Activated naive CD8-positive, alpha-beta T cell treated with anti-CD3 and anti-CD28 coated beads, Interleukin-2, amount 50 U/mL, for 16 hours (primary cell): ENCODE measurements at regions not wholly inside any gene's neighbourhood (a gene's known extent, or its start where the extent isn't known, plus 50 kb on each side); places are given as distances from the start of the nearest gene placed in this dataset.

Experiments
- DNase-seq: peaks from one replicate; pipeline ENCODE4 v3.0.0-alpha.2; 2020; ENCODE audit warnings: low read depth, low spot score

DNA sequence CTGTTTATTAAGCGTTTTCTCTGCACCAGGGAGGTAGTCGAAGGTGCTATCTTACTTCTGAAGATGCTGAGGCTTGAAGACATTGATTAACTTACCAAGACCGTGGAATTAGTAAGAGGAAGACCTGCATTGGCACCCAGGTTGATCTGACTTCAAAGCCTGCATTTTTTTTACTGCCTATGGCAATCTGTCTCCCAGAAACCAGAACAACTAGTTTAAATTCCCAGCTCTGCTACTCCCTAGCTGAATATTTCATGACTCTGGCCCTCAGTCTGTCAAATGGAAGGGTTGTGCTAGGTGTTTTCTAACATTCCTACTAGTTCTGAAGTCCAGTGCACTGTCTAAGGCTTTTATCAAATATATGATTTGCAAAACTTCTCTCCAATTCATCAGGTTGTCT, 52.0 kb upstream of the GRAMD1B start:
- no peak for DNase-seq

DNA sequence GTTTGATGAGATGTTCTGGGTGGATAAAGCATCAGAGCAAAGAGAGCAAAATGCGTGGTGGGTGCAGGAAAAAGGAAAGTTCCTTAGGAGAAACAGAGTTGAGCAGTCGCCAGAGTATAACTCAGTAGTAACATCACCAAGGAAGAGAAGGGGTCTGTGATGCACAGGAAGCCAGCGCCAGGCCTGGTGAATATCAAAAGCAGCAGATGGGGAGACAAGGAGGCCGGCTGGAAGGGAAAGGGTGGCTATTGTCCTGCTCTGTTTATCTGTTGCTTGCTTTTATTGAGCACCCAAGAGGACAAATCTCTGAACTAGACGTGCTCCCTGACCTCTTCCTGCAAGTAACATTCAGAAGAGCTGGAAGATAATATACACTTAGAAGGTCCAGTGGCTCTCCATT, 52.7 kb upstream of the GRAMD1B start:
- DNase-seq, result no peak

DNA sequence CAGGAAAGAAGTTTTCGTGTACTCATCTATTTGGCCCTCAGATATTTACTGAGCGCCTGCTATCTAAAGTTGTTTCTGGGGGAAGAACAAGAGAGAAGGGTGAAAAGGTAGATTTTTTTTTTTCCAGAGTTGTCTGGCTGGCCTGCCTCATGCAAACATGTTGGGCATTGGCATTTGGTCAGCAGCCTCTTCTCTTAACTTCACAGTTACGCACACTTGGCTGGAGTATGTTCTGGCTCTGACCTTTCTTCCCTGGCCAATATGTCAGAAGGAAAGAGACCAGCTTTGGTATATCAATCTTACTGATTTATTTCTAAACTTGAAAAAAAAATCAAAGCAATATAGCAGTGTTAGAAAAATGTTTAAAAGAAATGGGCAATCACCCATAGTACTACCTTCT, 54.2 kb upstream of the GRAMD1B start:
- no peak for DNase-seq

DNA sequence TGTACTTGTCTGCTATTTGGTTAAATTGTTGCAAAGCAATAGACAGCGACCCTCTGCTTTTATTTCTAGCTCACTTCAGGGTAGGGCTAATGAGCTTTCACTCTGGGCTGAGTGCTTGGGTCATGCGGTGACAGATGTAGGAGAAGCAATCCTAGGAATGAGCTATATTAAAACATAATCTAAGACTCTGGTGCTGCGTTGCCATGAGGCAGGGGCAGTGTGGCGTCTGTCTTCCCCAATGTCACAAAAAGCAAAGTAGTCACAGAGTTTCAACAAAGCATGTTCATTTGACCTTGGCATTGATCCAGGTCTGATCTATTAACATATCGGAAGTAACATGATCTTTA, 55.5 kb upstream of the GRAMD1B start:
- DNase-seq, result no peak

DNA sequence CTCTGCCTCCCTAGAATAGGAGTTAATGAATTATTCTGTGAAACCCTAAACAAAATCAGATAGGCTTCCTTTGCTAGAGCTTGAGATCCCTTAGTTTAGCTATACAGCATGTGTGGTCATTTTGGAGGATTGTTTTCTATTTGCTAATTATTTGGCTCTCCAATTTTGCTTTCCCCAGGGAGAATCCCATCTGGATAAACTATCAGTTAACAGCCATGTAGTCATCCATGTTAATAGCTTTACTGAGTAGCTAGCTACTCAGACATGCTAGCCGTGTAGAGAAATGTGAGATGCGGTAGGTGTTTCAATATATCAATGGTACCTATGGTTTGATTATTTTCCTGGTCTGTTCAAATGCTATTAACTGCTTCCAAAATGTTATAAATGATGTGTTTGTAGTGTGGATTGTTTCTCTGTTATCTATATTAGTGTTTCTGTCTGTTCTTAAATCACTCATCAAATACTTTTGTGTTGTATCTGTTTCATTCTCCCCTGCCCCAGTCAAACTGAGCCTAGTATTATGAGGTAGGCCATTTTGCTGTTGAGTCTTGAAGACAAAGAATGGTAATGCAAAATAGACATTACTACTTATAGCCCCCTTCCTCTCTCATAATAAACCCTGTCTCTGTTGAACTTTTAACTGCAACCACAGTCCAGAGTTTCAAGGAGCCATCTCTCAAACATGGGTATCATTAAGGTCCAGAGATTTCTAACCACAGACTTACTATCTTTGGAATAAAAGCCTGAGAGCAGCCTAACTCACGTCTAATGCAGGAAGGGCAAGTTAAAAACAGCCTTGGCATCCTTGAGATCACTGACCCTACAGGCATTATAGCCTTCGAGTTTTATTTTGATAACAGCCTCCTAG, 56.1 kb upstream of the GRAMD1B start:
- DNase-seq, result no peak

DNA sequence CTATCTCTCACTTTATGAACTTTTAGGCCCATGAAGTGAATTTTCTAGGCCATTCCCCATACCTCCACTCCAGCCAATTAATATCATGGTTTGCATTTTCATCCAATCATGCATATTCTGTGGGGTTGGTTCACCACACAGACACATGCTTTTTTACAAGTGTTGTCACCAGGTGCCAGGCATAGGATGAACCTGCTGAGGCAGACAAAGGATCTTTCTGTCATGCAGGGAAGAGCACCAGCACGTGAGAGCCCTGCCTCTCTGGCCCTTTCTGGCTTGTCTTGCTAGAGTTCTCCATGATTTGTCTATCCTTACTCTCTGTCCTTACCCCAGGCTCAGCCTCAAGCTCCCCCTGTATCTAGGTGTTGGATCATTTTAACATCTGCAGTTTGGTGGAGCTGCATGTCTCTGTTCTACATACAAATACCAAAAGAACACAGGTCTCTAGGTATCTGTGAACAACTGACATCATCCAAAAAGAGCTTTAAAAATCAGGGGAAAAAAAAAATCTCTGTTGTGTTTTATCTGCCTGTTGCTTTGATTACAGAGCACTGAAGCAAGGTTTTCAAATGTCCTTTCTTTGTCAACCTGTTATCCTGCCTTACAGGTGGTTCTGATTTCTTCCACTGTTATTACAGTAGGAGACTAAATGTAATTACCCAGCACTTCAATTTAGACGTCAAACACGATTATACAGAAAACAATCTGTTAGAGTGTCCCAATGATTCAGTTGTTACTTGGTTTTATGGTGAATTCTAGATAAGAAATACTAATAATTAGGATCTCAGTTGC, 58.4 kb upstream of the GRAMD1B start:
- DNase-seq, result no peak

DNA sequence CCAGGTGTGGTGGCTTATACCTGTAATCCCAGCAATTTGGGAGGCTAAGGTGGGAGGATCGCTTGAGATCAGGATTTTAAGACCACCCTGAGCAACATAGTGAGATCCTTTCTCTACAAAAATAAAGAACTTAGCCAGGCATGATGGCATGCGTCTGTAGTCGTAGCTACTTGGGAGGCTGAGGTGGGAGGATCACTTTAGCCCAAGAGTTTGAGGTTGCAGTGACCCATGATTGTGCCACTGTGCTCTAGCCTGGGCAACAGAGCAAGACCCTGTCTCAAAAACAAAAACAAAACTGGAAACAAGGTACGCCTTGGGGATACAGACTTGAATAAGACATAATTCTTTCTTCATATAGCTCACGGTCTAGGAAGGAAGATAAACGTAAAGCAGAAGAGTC, 63.1 kb upstream of the GRAMD1B start:
- DNase-seq, result no peak

DNA sequence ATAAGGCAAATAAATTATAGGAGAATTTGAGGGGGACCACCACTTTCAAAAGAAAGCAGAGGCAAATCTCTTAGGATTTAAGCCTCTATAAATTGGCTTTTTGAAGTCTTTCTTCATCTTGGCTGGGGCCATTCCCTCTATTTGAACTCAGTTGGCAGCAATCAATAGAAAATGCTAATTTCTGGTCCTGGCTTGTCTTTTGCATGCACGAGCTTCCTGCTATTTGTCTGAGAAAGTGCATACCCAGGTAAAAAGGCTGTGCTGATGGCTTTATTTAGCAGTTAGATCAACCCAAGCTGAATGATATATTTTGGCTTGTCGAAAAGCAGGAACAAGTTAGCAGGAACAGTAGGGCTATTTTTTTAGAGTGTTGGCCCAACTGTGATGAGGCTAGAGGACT, 64.1 kb upstream of the GRAMD1B start:
- DNase-seq, result no peak

DNA sequence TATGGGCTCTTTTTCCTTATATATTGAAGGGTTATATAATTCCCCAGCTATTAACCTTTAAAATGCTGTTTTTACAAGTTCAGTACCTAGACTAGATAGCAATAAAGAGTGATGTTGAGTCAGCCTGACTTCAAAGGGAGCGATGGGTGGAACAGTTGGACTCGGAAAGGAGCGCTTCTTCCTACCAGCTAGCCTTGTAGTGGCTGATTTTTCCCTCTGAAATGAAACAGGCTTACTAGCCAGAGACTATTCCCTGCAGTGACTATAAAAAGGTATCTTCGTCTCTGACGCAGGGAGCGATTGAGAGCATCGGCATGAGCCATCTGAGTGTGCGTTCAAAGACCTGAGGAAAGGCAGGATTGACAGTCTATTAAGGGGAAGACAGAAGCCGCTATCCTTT, 66.0 kb upstream of the GRAMD1B start:
- DNase-seq, result no peak

DNA sequence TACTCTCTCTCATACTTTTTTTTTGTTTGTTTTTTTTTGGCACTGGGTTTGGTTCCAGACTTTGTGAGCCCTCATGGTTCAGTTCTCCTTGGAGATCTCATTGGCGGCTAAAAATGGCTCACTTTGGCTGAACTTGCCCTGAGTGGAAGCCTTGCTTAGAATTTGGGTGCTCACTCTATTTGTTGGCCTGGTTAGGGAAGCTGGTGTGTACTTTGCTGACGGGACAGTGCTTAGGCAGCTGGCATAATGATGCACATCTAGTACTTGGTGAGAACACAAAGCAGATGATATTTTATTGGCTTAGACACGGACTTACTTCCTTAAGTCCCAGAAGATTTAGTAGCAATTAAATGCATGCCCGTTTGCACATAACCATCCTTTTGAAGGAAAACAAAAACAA, 66.5 kb upstream of the GRAMD1B start:
- DNase-seq, result no peak

DNA sequence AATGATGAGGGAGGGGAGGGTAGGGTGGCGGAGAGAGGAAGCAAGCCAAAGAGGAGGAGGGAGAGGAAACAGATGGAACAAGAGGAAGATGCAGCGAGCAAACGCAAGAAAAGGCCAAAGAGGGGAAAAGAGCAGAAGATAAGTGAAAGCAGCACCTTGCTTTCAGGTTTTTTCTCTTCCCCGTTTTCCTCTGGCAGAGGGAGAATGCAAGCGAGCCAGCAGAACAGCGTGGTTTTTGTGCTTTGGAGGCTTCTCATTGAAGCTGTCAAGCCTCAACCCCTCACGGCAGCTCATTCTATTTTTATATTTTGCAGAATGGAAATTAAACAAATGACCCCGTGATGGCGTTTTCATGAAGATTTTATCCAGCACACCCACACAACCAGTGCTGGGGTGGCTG, 67.1 kb upstream of the GRAMD1B start:
- no peak for DNase-seq

DNA sequence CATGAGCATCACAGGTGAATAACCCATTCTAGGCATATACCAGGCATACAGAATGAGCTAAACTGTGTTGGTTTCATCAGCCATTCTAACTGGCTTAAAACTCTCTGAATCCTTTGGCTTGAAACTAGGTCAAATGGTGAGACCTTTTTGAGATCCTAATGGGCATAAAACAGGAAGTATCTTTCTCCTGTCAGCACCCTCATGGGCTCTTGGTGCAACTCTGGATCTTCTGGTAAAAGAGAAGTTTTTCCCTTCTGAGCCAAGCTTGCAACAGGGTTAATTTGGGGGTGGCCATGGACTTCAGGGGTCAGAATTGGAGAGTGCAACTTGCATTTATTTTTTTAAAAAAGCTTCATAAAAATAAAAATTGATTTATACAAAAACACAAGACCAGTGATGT, 67.9 kb upstream of the GRAMD1B start:
- DNase-seq, result no peak

DNA sequence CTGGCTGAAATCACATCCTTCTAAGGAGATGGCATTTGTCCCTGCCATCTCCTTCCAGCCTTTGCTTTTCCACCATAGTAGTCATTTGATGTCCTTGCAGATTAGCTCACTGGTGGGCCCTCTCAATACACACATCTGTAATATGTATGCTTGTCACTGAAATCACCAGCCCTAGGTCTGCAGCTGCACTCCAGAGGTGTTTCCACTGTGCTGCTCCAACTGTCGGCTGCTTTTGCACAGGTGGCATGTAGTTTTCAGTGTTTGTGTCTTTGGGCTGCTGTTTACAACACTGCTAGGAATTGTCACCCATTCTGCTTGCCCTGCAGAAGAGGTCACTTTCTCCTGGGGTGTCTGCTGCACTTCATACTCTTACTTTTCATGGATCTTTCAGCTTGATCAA, 69.0 kb upstream of the GRAMD1B start:
- DNase-seq, result no peak

DNA sequence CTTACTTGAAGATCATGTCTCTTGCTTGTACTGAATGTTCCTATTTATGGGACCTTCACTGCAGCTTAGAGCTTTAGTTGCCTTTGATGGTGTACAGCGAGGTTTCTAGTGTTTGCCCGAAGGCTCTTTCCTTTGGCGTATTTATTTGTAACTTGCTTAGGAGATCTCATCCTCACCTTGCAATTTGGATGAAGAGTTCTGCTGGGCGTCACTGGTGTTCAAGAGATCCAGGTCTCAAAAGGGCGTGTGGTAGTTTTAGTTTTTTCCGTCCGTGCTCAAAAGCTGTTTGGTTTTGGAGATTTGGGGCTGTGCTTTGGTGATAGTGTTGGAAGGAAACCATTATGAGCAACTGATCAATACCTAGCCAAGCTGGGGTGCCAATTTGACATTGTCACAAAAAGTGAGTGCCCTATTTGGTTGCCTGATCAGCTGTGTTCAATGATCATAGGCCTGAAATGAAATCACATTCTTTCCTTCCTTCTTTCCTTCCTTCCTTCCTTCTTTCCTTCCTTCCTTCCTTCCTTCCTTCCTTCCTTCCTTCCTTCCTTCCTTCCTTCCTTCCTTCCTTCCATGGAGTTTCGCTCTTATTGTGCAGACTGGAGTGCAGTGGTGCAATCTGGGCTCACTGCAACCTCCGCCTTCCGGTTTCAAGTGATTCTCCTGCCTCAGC, 69.7 kb upstream of the GRAMD1B start:
- DNase-seq, result no peak

DNA sequence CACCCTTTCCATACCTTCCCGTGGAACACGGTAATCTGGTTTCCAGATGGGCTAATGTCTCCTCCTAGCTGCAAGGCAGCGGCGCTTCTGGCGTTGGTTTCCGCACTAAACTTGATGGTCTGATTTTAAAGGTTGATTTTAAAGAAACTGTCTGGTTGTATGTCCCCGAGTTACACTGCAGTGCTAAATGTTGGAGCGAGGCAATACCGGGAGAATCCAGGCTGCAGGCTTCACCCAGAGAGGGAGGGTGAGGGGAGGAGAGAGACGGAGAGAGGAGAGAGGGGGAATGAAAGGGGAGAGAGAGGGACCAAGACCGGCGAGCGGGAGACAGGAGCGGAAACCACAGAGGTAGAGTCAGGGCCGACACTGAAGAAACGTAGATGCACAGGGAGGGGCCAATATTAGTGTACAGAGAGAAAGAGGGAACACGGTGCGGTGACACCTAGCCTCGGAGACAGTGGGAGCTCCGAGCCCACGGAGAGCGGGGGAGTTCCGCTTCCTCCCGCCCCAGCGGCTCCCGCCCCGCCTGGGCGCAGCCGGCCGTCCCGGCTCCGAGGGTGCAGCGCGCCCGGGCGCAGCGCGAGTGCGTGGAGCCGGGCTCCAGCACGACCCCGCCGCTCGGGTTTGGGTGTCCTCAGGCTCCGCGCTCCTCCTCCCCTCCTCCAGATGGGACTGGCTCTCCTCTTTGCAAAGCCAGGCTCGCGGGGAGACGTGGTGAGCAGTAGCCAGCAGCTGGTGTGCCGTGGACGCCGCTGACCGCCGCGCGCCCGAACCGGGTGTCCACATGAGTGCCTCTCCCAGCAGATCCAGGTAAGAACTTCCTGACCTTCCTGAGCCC, 71.9 kb upstream of the GRAMD1B start:
- no peak for DNase-seq

DNA sequence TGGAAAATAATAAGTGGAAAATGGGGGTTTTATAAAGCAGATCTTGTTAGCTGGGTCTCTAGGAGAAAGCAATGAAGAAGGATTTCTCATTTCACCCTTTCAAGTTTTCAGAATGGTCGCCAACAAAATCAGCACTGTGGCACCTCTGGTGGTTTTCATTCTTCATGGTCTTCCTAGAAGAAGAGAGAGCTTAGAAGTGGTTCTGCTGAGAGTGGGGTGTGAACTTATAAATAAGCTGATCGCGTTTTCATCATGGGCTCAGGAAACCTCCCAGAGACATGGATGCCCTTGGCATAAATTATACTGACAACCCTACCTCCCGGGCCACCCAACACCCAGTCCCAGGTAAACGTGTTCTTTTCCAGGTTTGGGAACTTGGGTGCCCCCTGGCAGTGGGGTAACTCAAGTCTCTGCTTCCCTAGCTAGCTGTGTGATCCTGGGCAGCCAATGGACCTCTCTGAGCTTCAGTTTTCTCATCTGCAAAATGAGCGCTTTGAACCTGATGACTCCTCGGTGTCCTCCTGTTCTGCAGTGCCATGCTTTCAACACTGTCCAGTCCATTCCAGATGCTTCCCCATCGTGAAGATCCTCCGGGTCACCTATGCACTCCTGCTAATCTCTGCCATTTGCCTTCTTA, 72.6 kb upstream of the GRAMD1B start:
- no peak for DNase-seq

DNA sequence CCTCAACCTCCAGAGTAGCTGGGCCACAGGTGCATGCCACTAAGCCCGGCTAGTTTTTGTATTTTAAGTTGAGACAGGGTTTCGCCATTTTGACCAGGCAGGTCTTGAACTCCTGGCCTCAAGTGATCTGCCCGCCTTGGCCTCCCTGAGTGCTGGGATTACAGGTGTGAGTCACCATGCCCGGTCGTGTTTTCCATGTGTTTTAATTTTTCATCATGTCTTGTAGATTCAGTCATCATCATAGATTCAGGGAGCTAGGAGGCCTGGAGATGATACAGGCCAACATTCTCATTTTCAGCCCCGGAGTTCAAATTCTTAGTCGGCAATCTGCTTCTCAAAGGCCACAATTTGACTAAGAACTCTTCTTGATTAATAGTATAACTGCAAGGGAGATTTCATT, 73.5 kb upstream of the GRAMD1B start:
- DNase-seq, result no peak

DNA sequence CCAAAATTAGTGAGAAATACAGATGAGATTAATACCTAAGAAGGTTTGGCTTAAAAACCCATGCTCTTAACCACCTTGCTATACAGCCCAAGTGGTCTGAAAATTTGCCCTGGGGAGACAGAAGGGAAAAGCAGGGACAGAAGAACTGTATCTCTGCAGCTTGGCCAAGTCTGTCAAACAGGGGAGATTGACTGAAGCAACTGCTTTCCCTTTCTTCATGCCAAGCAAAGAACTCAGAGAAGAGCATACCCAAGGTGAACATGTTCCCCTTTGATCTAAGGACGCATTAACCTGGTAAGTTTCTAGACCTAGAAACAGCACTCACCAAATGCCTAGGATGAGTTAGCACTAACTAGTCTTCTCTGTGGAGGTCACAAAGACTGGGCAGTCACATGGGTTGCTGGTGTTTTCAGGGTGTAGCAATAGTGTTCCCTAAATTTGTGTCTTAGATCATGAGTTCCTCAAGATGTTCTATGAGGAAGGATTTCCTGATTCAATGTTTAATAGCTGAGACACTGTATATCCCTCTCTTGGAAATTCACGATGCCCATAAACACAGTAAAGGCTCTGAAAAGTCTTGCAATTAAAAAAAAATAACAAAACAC, 75.6 kb upstream of the GRAMD1B start:
- DNase-seq, result no peak

DNA sequence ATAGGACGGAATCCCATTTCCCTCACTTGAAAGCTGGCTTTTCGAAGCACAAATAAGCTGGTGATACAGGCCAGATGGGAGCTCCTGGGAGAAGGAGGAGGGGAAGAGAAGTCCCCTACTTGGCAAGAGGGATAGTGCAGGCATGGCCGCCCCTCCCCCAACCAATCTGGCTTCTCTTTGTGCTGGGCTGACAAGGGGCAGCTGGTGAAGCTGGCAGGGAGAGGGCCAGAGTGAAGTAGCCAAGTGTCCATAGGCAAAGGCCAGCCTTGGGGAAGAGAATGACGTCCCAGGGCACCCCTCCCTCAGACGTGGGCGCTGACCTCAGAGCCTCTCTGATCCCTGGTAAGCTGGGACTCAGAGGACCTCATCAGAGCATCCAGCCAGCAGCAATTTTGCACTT, 78.7 kb upstream of the GRAMD1B start:
- DNase-seq, result no peak

DNA sequence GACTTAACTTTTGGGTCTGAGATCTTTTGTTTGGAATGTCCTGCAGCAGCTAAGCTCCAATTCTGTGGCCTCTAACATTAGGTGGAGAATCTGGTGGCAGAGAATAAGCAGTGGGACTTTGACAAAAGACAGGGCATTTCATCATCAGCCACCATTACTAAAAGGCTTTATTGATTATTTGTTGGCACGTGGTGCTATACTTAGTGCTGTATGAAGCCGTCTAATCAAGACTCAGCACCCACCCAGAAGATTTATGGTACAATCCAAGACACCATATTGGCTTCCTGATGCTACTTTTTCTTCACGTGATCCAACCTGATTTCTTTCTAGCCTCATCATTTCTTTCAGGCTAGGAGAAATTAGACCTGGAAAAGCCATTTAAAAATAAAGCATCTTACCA, 80.7 kb upstream of the GRAMD1B start:
- DNase-seq, result no peak

DNA sequence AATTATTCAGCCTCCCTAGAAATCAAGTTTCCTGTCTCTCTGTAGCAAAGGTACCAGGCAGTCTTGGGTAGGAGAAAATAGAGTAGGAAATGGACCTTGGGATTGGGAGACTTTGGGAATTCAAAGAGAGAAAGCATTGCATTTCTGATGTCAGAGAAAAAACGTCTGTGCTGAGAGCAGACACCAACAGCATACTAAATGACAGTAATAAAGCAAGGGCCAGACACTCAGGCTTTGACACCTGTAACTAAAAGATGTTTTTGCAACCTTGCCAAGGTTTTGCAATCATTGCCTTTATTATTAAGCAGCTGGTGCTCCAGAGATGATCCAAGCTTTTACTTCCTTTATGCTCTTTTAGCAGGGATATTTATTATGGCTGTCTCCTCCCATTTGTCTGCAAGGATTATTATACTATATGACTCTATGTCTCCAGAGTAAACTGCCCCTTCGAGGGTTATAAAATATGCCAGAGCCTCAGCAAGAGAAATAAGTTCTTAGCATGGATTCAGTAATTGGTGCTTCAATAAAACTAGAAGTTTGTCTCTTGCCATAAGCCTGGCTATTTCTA, 85.2 kb upstream of the GRAMD1B start:
- DNase-seq, result no peak
